ENCODE measurements at regions not wholly inside any gene's neighbourhood (a gene's known extent, or its start where the extent isn't known, plus 50 kb on each side); places are given as distances from the start of the nearest gene placed in this dataset.

- intact Hi-C loops (cut with DNase I), result no loop called here
- no peak overlapping the region for H3K27ac ChIP-seq
- H3K4me1 ChIP-seq, result no peaks in the 10 kb centered on the region
- H3K4me3 ChIP-seq, result no peak overlapping the region
- H3K27me3 ChIP-seq (ENCODE audit: insufficient read depth in 3 of 3, low read length in 2 of 3), result no peaks in the 10 kb centered on the region
- TF ChIP-seq, protein P1, sequence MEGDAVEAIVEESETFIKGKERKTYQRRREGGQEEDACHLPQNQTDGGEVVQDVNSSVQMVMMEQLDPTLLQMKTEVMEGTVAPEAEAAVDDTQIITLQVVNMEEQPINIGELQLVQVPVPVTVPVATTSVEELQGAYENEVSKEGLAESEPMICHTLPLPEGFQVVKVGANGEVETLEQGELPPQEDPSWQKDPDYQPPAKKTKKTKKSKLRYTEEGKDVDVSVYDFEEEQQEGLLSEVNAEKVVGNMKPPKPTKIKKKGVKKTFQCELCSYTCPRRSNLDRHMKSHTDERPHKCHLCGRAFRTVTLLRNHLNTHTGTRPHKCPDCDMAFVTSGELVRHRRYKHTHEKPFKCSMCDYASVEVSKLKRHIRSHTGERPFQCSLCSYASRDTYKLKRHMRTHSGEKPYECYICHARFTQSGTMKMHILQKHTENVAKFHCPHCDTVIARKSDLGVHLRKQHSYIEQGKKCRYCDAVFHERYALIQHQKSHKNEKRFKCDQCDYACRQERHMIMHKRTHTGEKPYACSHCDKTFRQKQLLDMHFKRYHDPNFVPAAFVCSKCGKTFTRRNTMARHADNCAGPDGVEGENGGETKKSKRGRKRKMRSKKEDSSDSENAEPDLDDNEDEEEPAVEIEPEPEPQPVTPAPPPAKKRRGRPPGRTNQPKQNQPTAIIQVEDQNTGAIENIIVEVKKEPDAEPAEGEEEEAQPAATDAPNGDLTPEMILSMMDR (IDR thresholded peaks at IDR 0.05), result no peak
- H3K36me3 ChIP-seq (ENCODE audit: insufficient read depth in 1 of 2, low read depth in 1 of 2), result no peaks in the 10 kb centered on the region
- WGBS, 3 donors, result 90 to 95% (median 92%) methylated on average over 3 of the region's 3 CpGs
- ATAC-seq (no peak), DNase-seq (no peak)
- no peaks in the 10 kb centered on the region for H3K9me3 ChIP-seq
These were observed 70.3 kb upstream of the SGCD start for GRCh38 chr5:156256642-156257041.

DNA sequence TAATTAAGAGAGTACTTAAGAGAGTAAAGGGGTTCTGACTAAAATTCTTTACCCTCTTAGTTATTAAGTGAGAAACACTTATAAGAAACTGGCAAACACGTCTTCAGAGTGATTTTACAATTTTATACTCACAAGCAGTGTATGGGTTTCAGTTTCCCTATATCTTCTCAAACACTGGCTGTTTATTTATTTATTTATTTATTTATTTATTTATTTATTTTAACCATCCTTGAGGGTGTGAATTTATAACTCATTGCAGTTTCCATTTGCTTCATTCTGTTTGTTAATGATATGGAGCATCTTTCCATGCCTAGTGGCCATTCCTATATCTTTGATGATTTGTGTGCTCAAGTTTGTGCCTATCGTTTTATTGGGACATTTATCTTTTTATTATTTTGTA, 68.0 kb upstream of the SGCD start:
- DNase-seq (no peak), ATAC-seq (no peak)
- TF ChIP-seq, protein P1 (IDR thresholded peaks at IDR 0.05), result no peak
- no peaks in the 10 kb centered on the region for H3K36me3 ChIP-seq (ENCODE audit: insufficient read depth in 1 of 2, low read depth in 1 of 2)
- H3K9me3 ChIP-seq, result no peaks in the 10 kb centered on the region
- H3K27ac ChIP-seq, result no peak overlapping the region
- H3K4me3 ChIP-seq, result no peak overlapping the region
- 63 to 92% (median 91%) methylated on average over 2 of the region's 2 CpGs for WGBS, 3 donors
- H3K27me3 ChIP-seq (ENCODE audit: insufficient read depth in 3 of 3, low read length in 2 of 3), result no peaks in the 10 kb centered on the region
- intact Hi-C loops (cut with DNase I), result no loop called here
- H3K4me1 ChIP-seq, result no peaks in the 10 kb centered on the region

DNA sequence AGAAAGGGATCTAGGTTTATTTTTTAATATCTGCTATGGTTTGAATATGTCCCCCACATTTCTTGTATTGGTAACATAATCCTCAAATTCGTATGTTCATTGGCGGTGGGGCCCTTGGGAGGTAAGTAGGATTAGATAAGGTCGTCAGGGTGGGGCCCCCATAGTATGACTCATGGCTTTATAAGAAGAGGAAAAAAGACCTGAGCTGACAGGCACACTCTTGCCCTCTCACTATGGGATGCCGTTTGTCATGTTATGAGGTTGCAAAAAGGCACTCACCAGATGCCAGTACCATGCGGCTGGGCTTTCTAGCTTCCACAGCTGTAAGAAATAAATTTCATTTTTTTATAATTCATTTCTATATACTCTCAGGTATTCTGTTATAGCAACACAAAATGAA, 67.3 kb upstream of the SGCD start:
- WGBS, 3 donors, result 40 to 56% (median 43%) methylated on average over 5 of the region's 5 CpGs
- intact Hi-C loops (cut with DNase I), result no loop called here
- DNase-seq (no peak), ATAC-seq (peak in 3 of 4 donors; percentile 49 to 69 (median 56))
- Histone ChIP-seq H3K4me3 (no peak overlapping the region), H3K27ac (no peak overlapping the region), H3K9me3 (no peaks in the 10 kb centered on the region), H3K36me3 (ENCODE audit: insufficient read depth in 1 of 2, low read depth in 1 of 2) (no peaks in the 10 kb centered on the region), H3K4me1 (no peaks in the 10 kb centered on the region), H3K27me3 (ENCODE audit: insufficient read depth in 3 of 3, low read length in 2 of 3) (no peaks in the 10 kb centered on the region)
- TF ChIP-seq, protein P1 (IDR thresholded peaks at IDR 0.05), result no peak

GRCh38 chr5:156261275-156261939, 65.6 kb upstream of the SGCD start:
- H3K27me3 ChIP-seq (ENCODE audit: insufficient read depth in 3 of 3, low read length in 2 of 3), result no peaks in the 10 kb centered on the region
- no peak for ATAC-seq
- no peak overlapping the region for H3K4me3 ChIP-seq
- H3K36me3 ChIP-seq (ENCODE audit: insufficient read depth in 1 of 2, low read depth in 1 of 2), result no peaks in the 10 kb centered on the region
- H3K9me3 ChIP-seq, result no peaks in the 10 kb centered on the region
- 77 to 85% (median 85%) methylated on average over 5 of the region's 5 CpGs for WGBS, 3 donors
- TF ChIP-seq, protein P1 (IDR thresholded peaks at IDR 0.05), result no peak
- no peaks in the 10 kb centered on the region for H3K4me1 ChIP-seq
- H3K27ac ChIP-seq, result no peak overlapping the region
- intact Hi-C loops (cut with DNase I), result no loop called here
- DNase-seq, result no peak

GRCh38 chr5:156271569-156271968, 55.4 kb upstream of the SGCD start:
- TF ChIP-seq, protein P1 (IDR thresholded peaks at IDR 0.05), result no peak
- H3K9me3 ChIP-seq, result peaks cover 8% of the 10 kb centered on the region
- DNase-seq, result no peak
- H3K27me3 ChIP-seq (ENCODE audit: insufficient read depth in 3 of 3, low read length in 2 of 3), result no peaks in the 10 kb centered on the region
- peak; percentile 93 to 99 (median 98) for ATAC-seq
- intact Hi-C loops (cut with DNase I), result loop anchor here (5.0 to 10.0 kb wide), 2 partner anchors 53 to 56 kb away; partner anchors contain the start of gene SGCD (in 2 of the 2)
- H3K27ac ChIP-seq, result peak overlapping the region; percentile 65
- H3K4me3 ChIP-seq, result no peak overlapping the region
- peaks cover 23% of the 10 kb centered on the region for H3K4me1 ChIP-seq
- no peaks in the 10 kb centered on the region for H3K36me3 ChIP-seq (ENCODE audit: insufficient read depth in 1 of 2, low read depth in 1 of 2)
